ENCODE measurements at regions not wholly inside any gene's neighbourhood (a gene's known extent, or its start where the extent isn't known, plus 50 kb on each side); places are given as distances from the start of the nearest gene placed in this dataset.

- TF ChIP-seq CTCF (IDR thresholded peaks at IDR 0.05; ENCODE audit: low read length) (no peak), EZH2 (optimal IDR thresholded peaks at IDR 0.05; ENCODE audit: low read depth, low read length) (no peak), EZH2phosphoT487 (IDR thresholded peaks at IDR 0.05; ENCODE audit: low read length) (no peak)
Measured at GRCh38 chr1:218867941-218868626, 305.6 kb upstream of the LYPLAL1 start.

All from MM.1S (cell line).